ENCODE measurements at regions not wholly inside any gene's neighbourhood (a gene's known extent, or its start where the extent isn't known, plus 50 kb on each side); places are given as distances from the start of the nearest gene placed in this dataset.

DNA sequence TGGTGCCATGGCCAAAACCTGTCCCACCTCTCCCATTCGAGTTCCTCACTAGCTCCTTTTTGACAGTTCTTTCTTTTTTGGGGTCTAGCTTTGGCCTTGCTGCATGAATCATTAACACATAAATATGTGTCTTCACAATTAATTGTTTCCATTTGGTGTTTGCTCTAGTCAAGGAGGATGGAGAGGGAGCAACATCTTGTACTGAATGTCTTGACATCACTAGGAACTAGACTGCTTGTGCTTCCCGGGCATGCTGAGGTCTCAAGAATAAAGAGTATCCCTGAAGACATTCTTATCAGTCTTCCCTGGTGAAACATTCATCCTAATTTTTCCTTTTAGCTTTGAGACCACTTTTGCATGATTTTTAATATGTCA, 77.0 kb upstream of the ESR1 start:
- no peak overlapping the region for H3K18ac ChIP-seq (ENCODE audit: low read length)
- no peak overlapping the region for H4K8ac ChIP-seq (ENCODE audit: low read depth, low read length)
- H2AK5ac ChIP-seq (ENCODE audit: low read length) = no peak overlapping the region
- H3K79me1 ChIP-seq (ENCODE audit: low read length) = no peaks in the 10 kb centered on the region
- no peak overlapping the region for H3K9ac ChIP-seq (ENCODE audit: low read length)
- no peak for DNase-seq
- H2BK5ac ChIP-seq (ENCODE audit: low read length) = no peak overlapping the region
- no peak overlapping the region for H2BK15ac ChIP-seq (replicated peaks; ENCODE audit: low read depth)
- WGBS (ENCODE audit: extremely low coverage, insufficient coverage, low lambda C conversion rate) = no CpG with 5 or more reads among the region's 2 CpGs
- H3K56ac ChIP-seq (ENCODE audit: low read length) = no peak overlapping the region
- H3K36me3 ChIP-seq (ENCODE audit: control insufficient read depth, insufficient read depth, low read length) = no peaks in the 10 kb centered on the region
- H3K27ac ChIP-seq (ENCODE audit: low read depth, low read length) = no peak overlapping the region
- H2BK120ac ChIP-seq (ENCODE audit: low read depth, low read length) = no peak overlapping the region
- no peak overlapping the region for H3K4ac ChIP-seq (ENCODE audit: low read depth, low read length)
- H4K5ac ChIP-seq (ENCODE audit: low read length) = no peak overlapping the region
- no peak overlapping the region for H3K23ac ChIP-seq (ENCODE audit: low read length)
- no peaks in the 10 kb centered on the region for H3K79me2 ChIP-seq (ENCODE audit: control insufficient read depth, insufficient read depth, low read length)
- H3K27me3 ChIP-seq (ENCODE audit: insufficient read depth, low read length, poor library complexity) = no peaks in the 10 kb centered on the region
- H3K4me3 ChIP-seq (ENCODE audit: low read length) = no peak overlapping the region
- H3K4me1 ChIP-seq (ENCODE audit: control insufficient read depth, low read depth, low read length) = no peaks in the 10 kb centered on the region
- H3K4me2 ChIP-seq (ENCODE audit: low read length) = no peak overlapping the region

DNA sequence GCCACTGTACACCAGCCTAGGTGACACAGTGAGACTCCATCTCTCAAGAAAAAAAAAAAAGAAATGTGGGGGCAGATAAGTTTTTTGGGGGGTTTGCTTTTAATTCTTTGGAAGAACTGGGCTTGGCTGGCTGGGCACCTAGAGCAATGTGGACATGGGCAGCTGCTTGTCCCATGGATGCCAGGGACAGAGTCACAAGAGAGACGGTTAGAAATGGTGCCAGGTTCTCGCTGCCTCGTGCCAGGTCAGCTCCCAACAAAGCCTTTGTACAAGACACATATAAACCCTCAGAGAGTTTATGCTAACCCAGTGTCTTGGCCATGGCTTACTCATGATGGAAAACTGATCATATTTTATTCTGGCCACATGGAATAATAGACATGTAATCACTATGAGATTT, 76.2 kb upstream of the ESR1 start:
- DNase-seq = no peak
- H3K27ac ChIP-seq (ENCODE audit: low read depth, low read length) = no peak overlapping the region
- H4K5ac ChIP-seq (ENCODE audit: low read length) = no peak overlapping the region
- no peak overlapping the region for H2BK5ac ChIP-seq (ENCODE audit: low read length)
- H2AK5ac ChIP-seq (ENCODE audit: low read length) = no peak overlapping the region
- H3K79me2 ChIP-seq (ENCODE audit: control insufficient read depth, insufficient read depth, low read length) = no peaks in the 10 kb centered on the region
- H3K4me3 ChIP-seq (ENCODE audit: low read length) = no peak overlapping the region
- no peaks in the 10 kb centered on the region for H3K79me1 ChIP-seq (ENCODE audit: low read length)
- no CpG with 5 or more reads among the region's 3 CpGs for WGBS (ENCODE audit: extremely low coverage, insufficient coverage, low lambda C conversion rate)
- no peaks in the 10 kb centered on the region for H3K27me3 ChIP-seq (ENCODE audit: insufficient read depth, low read length, poor library complexity)
- no peaks in the 10 kb centered on the region for H3K4me1 ChIP-seq (ENCODE audit: control insufficient read depth, low read depth, low read length)
- no peak overlapping the region for H3K9ac ChIP-seq (ENCODE audit: low read length)
- no peak overlapping the region for H4K8ac ChIP-seq (ENCODE audit: low read depth, low read length)
- H3K18ac ChIP-seq (ENCODE audit: low read length) = no peak overlapping the region
- no peak overlapping the region for H2BK15ac ChIP-seq (replicated peaks; ENCODE audit: low read depth)
- H2BK120ac ChIP-seq (ENCODE audit: low read depth, low read length) = no peak overlapping the region
- no peaks in the 10 kb centered on the region for H3K36me3 ChIP-seq (ENCODE audit: control insufficient read depth, insufficient read depth, low read length)
- no peak overlapping the region for H3K4me2 ChIP-seq (ENCODE audit: low read length)
- no peak overlapping the region for H3K56ac ChIP-seq (ENCODE audit: low read length)
- no peak overlapping the region for H3K4ac ChIP-seq (ENCODE audit: low read depth, low read length)
- H3K23ac ChIP-seq (ENCODE audit: low read length) = no peak overlapping the region

GRCh38 chr6:151733680-151734320, 73.7 kb upstream of the ESR1 start:
- Histone ChIP-seq H3K23ac (ENCODE audit: low read length) (no peak overlapping the region), H3K27me3 (ENCODE audit: insufficient read depth, low read length, poor library complexity) (no peaks in the 10 kb centered on the region), H3K4me1 (ENCODE audit: control insufficient read depth, low read depth, low read length) (no peaks in the 10 kb centered on the region), H3K36me3 (ENCODE audit: control insufficient read depth, insufficient read depth, low read length) (no peaks in the 10 kb centered on the region), H3K27ac (ENCODE audit: low read depth, low read length) (no peak overlapping the region), H3K4me3 (ENCODE audit: low read length) (no peak overlapping the region), H2AK5ac (ENCODE audit: low read length) (no peak overlapping the region), H3K79me2 (ENCODE audit: control insufficient read depth, insufficient read depth, low read length) (no peaks in the 10 kb centered on the region), H2BK120ac (ENCODE audit: low read depth, low read length) (no peak overlapping the region), H3K4ac (ENCODE audit: low read depth, low read length) (no peak overlapping the region), H3K56ac (ENCODE audit: low read length) (no peak overlapping the region), H3K9ac (ENCODE audit: low read length) (no peak overlapping the region), H4K5ac (ENCODE audit: low read length) (no peak overlapping the region), H3K18ac (ENCODE audit: low read length) (no peak overlapping the region), H3K79me1 (ENCODE audit: low read length) (no peaks in the 10 kb centered on the region), H3K4me2 (ENCODE audit: low read length) (no peak overlapping the region), H2BK15ac (replicated peaks; ENCODE audit: low read depth) (no peak overlapping the region), H2BK5ac (ENCODE audit: low read length) (no peak overlapping the region), H4K8ac (ENCODE audit: low read depth, low read length) (no peak overlapping the region)
- no CpG with 5 or more reads among the region's 3 CpGs for WGBS (ENCODE audit: extremely low coverage, insufficient coverage, low lambda C conversion rate)
- no peak for DNase-seq

GRCh38 chr6:151738267-151738666, 69.2 kb upstream of the ESR1 start:
- DNase-seq = no peak
- no peak overlapping the region for H3K23ac ChIP-seq (ENCODE audit: low read length)
- H3K27me3 ChIP-seq (ENCODE audit: insufficient read depth, low read length, poor library complexity) = no peaks in the 10 kb centered on the region
- no peaks in the 10 kb centered on the region for H3K79me1 ChIP-seq (ENCODE audit: low read length)
- no peaks in the 10 kb centered on the region for H3K36me3 ChIP-seq (ENCODE audit: control insufficient read depth, insufficient read depth, low read length)
- H3K18ac ChIP-seq (ENCODE audit: low read length) = no peak overlapping the region
- H3K4me1 ChIP-seq (ENCODE audit: control insufficient read depth, low read depth, low read length) = peaks cover 2% of the 10 kb centered on the region
- no peak overlapping the region for H3K4ac ChIP-seq (ENCODE audit: low read depth, low read length)
- no peak overlapping the region for H2AK5ac ChIP-seq (ENCODE audit: low read length)
- H3K4me2 ChIP-seq (ENCODE audit: low read length) = no peak overlapping the region
- no peak overlapping the region for H3K9ac ChIP-seq (ENCODE audit: low read length)
- H2BK5ac ChIP-seq (ENCODE audit: low read length) = no peak overlapping the region
- no peak overlapping the region for H4K8ac ChIP-seq (ENCODE audit: low read depth, low read length)
- no peak overlapping the region for H4K5ac ChIP-seq (ENCODE audit: low read length)
- no peak overlapping the region for H2BK120ac ChIP-seq (ENCODE audit: low read depth, low read length)
- no peak overlapping the region for H3K56ac ChIP-seq (ENCODE audit: low read length)
- no peak overlapping the region for H3K4me3 ChIP-seq (ENCODE audit: low read length)
- WGBS (ENCODE audit: extremely low coverage, insufficient coverage, low lambda C conversion rate) = no CpG with 5 or more reads among the region's 3 CpGs
- no peak overlapping the region for H2BK15ac ChIP-seq (replicated peaks; ENCODE audit: low read depth)
- no peak overlapping the region for H3K27ac ChIP-seq (ENCODE audit: low read depth, low read length)
- H3K79me2 ChIP-seq (ENCODE audit: control insufficient read depth, insufficient read depth, low read length) = no peaks in the 10 kb centered on the region

- Histone ChIP-seq H3K4me3 (ENCODE audit: low read length) (no peak overlapping the region), H2BK5ac (ENCODE audit: low read length) (no peak overlapping the region), H4K5ac (ENCODE audit: low read length) (no peak overlapping the region), H3K4ac (ENCODE audit: low read depth, low read length) (no peak overlapping the region), H3K27ac (ENCODE audit: low read depth, low read length) (no peak overlapping the region), H2BK120ac (ENCODE audit: low read depth, low read length) (no peak overlapping the region), H3K36me3 (ENCODE audit: control insufficient read depth, insufficient read depth, low read length) (no peaks in the 10 kb centered on the region), H3K79me1 (ENCODE audit: low read length) (no peaks in the 10 kb centered on the region), H3K18ac (ENCODE audit: low read length) (no peak overlapping the region), H3K56ac (ENCODE audit: low read length) (no peak overlapping the region), H3K4me2 (ENCODE audit: low read length) (no peak overlapping the region), H2AK5ac (ENCODE audit: low read length) (no peak overlapping the region), H3K23ac (ENCODE audit: low read length) (no peak overlapping the region), H3K79me2 (ENCODE audit: control insufficient read depth, insufficient read depth, low read length) (no peaks in the 10 kb centered on the region), H4K8ac (ENCODE audit: low read depth, low read length) (no peak overlapping the region), H3K9ac (ENCODE audit: low read length) (no peak overlapping the region), H2BK15ac (replicated peaks; ENCODE audit: low read depth) (no peak overlapping the region), H3K27me3 (ENCODE audit: insufficient read depth, low read length, poor library complexity) (no peaks in the 10 kb centered on the region), H3K4me1 (ENCODE audit: control insufficient read depth, low read depth, low read length) (peaks cover 2% of the 10 kb centered on the region)
- DNase-seq = no peak
- WGBS (ENCODE audit: extremely low coverage, insufficient coverage, low lambda C conversion rate) = no CpG with 5 or more reads among the region's 1 CpG
These were observed 68.5 kb upstream of the ESR1 start for GRCh38 chr6:151738960-151739359.

DNA sequence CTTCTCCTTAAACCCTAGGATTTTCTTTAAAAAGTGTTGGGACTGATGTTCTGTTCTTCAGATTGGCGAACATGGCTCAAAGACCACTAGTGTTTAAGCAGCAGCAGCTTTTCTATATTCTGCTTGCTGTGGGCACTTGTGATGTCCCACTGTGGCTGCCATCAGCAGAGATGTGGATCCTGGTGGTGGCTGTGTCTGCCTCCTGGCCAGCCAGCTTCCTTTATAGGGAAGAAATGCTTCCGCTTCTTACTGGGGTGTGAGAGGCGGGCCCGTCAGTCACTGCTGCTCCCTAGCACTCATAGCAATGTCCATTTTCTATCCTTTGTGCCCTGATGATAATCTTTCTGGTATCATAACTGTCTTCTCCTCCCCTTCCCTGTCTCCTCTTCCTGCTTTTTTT, 66.7 kb upstream of the ESR1 start:
- peak; percentile 75 for DNase-seq

More for the DNA sequence above, 66.7 kb upstream of the ESR1 start:
- H3K9ac ChIP-seq (ENCODE audit: low read length) = no peak overlapping the region
- no peaks in the 10 kb centered on the region for H3K27me3 ChIP-seq (ENCODE audit: insufficient read depth, low read length, poor library complexity)
- H3K36me3 ChIP-seq (ENCODE audit: control insufficient read depth, insufficient read depth, low read length) = no peaks in the 10 kb centered on the region
- H3K27ac ChIP-seq (ENCODE audit: low read depth, low read length) = no peak overlapping the region
- no peaks in the 10 kb centered on the region for H3K79me2 ChIP-seq (ENCODE audit: control insufficient read depth, insufficient read depth, low read length)
- H3K4ac ChIP-seq (ENCODE audit: low read depth, low read length) = peak overlapping the region; percentile 36
- H2BK5ac ChIP-seq (ENCODE audit: low read length) = no peak overlapping the region
- H2BK15ac ChIP-seq (replicated peaks; ENCODE audit: low read depth) = no peak overlapping the region
- H4K5ac ChIP-seq (ENCODE audit: low read length) = no peak overlapping the region
- no peak overlapping the region for H2AK5ac ChIP-seq (ENCODE audit: low read length)
- no peak overlapping the region for H3K4me2 ChIP-seq (ENCODE audit: low read length)
- H3K23ac ChIP-seq (ENCODE audit: low read length) = no peak overlapping the region
- no peak overlapping the region for H3K4me3 ChIP-seq (ENCODE audit: low read length)
- peaks cover 2% of the 10 kb centered on the region for H3K4me1 ChIP-seq (ENCODE audit: control insufficient read depth, low read depth, low read length)
- no peak overlapping the region for H4K8ac ChIP-seq (ENCODE audit: low read depth, low read length)
- no peak overlapping the region for H3K56ac ChIP-seq (ENCODE audit: low read length)
- H3K79me1 ChIP-seq (ENCODE audit: low read length) = no peaks in the 10 kb centered on the region
- no peak overlapping the region for H2BK120ac ChIP-seq (ENCODE audit: low read depth, low read length)
- WGBS (ENCODE audit: extremely low coverage, insufficient coverage, low lambda C conversion rate) = no CpG with 5 or more reads among the region's 4 CpGs
- H3K18ac ChIP-seq (ENCODE audit: low read length) = no peak overlapping the region
